HG03135 (cell line): ENCODE measurements at regions not wholly inside any gene's neighbourhood (a gene's known extent, or its start where the extent isn't known, plus 50 kb on each side); places are given as distances from the start of the nearest gene placed in this dataset.
"Not testable (repeated sequence)": the region's sequence is repeated elsewhere in the genome, so short reads cannot be mapped to it uniquely, and the experiment has no call there.

ENCODE experiments used
- ATAC-seq: cut with Tn5 transposase; IDR thresholded peaks from one replicate; pipeline ENCODE4 v1.9.1; 2021; ENCODE audit warnings: mild to moderate bottlenecking, moderate library complexity; ENCODE audit not compliant: unreplicated experiment

DNA sequence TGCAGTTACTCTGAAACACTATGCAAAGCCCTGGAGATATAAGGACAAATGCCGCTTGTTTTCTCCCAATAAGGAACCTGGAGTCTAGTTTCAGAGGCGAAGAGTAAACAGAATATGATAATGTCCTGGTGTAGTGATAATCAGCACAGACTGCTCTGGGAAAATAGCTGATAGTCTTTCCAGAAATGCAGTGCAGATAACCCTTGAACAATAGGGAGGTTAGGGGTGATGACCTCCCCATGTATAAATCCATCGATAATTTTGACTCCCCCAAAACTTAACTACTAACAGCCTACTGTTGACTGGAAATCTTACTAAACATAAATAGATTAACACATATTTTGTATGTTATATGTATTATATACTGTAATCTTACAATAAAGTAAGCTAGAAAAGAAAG is 1280.9 kb upstream of the TENM3 start:
- no peak for ATAC-seq

- ATAC-seq, result no peak
Measured at GRCh38 chr4:180966312-180966711, 1276.9 kb upstream of the TENM3 start.

- no peak for ATAC-seq
Measured at GRCh38 chr4:180967936-180968335, 1275.3 kb upstream of the TENM3 start.

- ATAC-seq, result no peak
Measured at GRCh38 chr4:180973894-180974293, 1269.3 kb upstream of the TENM3 start.

- ATAC-seq, result no peak
Measured at GRCh38 chr4:180990931-180991330, 1252.3 kb upstream of the TENM3 start.

DNA sequence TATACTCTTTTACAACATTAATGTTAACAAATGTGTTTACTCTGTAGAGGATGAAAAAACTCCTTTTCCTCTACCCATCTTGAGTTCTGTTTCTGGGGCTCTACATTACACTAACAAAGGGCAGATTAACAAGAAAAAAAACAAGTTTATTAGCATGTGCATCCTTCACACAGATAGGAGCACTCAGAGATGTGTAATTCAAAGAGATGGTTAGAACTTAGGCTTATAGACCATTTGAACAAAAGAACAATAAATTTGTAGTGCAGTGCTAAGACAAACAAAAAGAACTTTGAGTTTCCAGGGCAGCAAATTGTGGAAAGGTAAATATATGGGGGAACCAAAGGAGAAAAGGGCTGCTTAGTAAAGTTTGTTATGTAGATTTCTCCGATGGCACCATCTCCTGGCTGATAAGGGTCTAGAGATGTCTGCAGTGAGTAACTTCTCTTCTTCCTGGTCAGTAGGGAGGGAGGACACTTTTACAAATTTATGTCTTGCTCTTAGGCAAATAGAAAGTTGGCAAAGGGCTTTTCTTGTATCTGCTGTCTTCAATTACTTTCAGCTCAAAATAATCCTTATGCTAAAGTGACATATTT is 1249.9 kb upstream of the TENM3 start:
- ATAC-seq, result no peak

GRCh38 chr4:180994722-180995121 is 1248.5 kb upstream of the TENM3 start:
- no peak for ATAC-seq

- no peak for ATAC-seq
Measured at GRCh38 chr4:180999217-180999616, 1244.0 kb upstream of the TENM3 start.

DNA sequence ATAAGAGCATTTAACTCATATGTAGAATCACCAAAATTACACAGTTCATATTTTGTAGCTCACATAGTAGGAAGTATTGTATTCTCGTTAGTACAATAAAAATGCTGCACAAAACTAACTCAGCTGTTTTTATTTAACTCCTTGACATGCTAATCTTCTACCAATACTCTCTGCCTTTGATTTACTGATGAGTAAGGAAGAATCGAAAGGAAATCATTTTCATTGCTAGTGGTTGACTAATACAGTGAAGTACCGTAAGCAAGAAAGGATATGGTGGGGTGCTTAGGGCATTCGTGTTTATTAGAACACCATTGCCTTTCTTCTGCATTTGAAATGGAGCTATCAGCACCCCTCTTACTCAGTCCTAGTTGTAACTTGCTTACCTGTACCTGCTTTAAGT is 1239.1 kb upstream of the TENM3 start:
- no peak for ATAC-seq

- no peak for ATAC-seq
Measured at GRCh38 chr4:181006499-181007260, 1236.5 kb upstream of the TENM3 start.

DNA sequence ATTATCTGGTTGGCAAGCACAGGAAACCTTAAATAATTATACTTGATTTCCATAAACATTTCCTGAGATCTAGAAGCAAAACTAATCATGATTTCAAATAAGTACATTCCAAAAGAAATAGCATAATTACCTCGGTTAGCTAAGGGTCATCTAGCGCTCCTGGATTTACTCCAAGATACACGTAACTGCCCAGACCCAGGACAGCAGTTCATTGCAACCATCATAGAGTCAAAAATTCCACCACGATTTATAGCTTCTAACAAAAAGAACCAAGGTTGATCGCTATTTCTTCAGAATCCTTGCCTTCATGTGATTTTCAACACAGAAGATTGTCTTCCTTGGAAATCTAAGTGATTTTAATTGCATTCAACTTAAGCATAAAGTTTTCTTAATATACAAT is 1235.5 kb upstream of the TENM3 start:
- ATAC-seq, result no peak

GRCh38 chr4:181008164-181008563 is 1235.0 kb upstream of the TENM3 start:
- no peak for ATAC-seq

GRCh38 chr4:181013162-181013561 is 1230.0 kb upstream of the TENM3 start:
- no peak for ATAC-seq

DNA sequence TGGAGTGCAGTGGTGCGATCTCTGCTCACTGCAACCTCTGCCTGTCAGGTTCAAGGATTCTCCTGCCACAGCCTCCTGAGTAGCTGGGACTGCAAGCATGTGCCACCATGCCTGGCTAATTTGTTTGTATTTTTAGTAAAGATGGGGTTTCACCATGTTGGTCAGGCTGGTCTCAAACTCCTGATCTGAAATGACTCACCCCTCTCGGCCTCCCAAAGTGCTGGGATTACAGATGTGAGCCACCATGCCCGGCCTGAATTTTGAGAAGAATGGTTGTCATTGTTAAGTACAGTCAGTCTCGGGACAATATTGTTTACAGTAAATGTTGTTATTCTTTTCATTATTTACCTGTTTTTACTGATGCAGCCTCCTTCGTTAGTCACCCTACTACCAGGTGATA is 1226.2 kb upstream of the TENM3 start:
- no peak for ATAC-seq

GRCh38 chr4:181018472-181018871 is 1224.7 kb upstream of the TENM3 start:
- ATAC-seq, result no peak

GRCh38 chr4:181018913-181019312 is 1224.3 kb upstream of the TENM3 start:
- no peak for ATAC-seq

DNA sequence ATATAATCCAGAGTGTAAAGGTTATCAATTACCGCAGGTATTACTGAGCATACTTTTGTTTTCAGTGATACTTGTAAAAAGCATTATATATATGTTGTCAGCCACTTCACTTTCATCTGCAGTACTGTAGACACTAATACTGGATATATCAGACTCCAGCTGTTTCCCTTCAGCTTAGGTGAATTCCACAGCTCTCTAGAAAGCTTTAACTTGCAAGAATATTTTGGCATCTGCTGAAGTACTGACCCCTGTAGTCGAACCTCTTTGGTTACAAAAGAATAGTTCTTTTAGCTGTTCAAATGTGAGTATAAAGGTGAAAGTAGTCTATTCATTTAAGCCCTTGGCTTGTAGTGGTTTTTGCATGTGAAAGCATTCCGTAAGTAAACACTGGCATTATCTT is 1222.7 kb upstream of the TENM3 start:
- no peak for ATAC-seq

GRCh38 chr4:181021213-181021612 is 1222.0 kb upstream of the TENM3 start:
- no peak for ATAC-seq

DNA sequence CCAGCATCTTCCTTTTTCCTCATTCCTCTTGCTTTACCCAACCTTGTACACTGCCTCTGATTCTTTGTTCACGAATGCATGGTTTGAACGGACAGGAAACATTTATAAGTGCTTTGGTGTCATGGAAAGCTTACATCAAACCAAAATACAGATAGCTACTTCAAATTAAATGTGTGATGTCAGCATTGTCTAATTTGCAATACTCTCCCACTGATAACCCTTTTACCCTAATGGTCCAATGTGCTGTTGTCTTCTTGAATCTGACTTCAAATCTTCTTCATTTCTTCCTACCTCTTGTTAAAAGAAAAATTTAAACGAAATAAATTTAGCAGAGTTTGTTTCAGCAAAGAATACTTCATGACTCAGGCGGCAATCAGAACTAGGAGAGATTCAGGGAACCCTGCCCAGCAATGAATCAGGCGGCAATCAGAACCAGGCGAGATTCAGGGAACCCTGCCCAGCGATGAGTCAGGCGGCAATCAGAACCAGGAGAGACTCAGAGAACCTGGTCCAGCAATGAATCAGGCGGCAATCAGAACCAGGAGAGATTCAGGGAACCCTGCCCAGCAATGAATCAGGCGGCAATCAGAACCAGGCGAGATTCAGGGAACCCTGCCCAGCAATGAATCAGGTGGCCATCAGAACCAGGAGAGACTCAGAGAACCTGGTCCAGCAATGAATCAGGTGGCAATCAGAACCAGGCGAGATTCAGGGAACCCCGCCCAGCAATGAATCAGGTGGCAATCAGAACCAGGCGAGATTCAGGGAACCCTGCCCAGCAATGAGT is 1212.9 kb upstream of the TENM3 start:
- not testable (repeated sequence) for ATAC-seq

DNA sequence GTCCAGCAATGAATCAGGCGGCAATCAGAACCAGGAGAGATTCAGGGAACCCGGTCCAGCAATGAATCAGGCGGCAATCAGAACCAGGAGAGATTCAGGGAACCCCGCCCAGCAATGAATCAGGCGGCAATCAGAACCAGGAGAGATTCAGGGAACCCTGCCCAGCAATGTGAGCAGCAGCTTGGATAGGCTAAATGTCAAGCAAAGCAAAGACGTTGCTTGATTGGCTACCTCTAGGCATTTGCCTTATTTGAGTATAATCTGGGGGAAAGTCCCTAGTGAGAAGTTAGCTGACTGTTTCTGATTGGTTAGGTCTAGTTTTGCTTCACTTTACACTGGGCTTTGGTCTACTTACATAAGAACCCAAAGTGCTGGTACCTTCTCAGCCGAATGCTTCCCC is 1212.2 kb upstream of the TENM3 start:
- ATAC-seq, result no peak

GRCh38 chr4:181043486-181043885 is 1199.7 kb upstream of the TENM3 start:
- ATAC-seq, result no peak

- no peak for ATAC-seq
Measured at GRCh38 chr4:181046809-181047208, 1196.4 kb upstream of the TENM3 start.
